NCI-H446 treated with DMSO at 0.1 percent for 48 hours (cell line): ENCODE measurements at regions not wholly inside any gene's neighbourhood (a gene's known extent, or its start where the extent isn't known, plus 50 kb on each side); places are given as distances from the start of the nearest gene placed in this dataset.

Experiments used
- DNase-seq: peaks from one replicate; lab custom pipeline; 2025; lab: John Stamatoyannopoulos, UW

DNA sequence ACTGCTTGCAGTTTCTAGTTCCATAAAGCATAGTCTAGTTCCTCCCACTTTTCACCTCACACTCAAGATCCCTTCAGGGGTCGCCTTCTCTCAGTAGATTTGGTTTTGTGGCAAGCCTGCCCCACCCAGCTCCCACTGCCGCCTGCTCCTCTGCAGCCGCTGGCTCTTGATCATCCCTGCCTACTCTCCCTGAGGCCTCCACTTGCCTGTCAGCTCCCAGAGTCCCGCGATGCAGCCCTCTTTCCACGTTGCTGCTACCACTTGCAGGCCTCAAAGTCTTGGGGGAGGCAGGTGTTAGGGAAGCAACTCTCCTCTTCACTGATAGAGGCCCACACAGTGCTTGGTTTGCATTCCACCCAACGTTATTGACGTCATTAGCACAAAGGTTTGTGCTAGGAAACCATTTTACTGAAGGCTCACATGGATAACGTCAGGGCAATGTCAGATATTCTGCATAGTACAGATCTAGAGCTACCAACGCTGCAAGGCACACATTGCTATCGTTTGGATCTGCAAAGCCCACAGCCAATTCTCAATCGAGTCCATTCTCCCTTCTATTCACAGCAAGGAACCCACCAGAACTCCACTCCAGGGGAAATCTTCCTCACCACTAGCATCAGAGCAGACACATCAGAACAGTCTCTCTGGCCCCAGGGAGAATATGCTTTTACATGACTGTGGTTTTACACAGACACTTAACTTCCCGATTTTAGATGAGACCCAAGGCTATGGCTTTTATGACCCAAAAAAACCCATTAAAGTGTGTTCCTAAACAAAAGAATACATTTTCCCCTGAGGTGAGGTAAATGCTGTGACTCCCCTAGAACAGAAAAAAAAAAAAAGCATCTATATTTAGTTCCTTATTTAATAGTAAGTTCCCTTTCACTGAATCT, 519.5 kb upstream of the CAMK1G start:
- DNase-seq, result no peak

DNA sequence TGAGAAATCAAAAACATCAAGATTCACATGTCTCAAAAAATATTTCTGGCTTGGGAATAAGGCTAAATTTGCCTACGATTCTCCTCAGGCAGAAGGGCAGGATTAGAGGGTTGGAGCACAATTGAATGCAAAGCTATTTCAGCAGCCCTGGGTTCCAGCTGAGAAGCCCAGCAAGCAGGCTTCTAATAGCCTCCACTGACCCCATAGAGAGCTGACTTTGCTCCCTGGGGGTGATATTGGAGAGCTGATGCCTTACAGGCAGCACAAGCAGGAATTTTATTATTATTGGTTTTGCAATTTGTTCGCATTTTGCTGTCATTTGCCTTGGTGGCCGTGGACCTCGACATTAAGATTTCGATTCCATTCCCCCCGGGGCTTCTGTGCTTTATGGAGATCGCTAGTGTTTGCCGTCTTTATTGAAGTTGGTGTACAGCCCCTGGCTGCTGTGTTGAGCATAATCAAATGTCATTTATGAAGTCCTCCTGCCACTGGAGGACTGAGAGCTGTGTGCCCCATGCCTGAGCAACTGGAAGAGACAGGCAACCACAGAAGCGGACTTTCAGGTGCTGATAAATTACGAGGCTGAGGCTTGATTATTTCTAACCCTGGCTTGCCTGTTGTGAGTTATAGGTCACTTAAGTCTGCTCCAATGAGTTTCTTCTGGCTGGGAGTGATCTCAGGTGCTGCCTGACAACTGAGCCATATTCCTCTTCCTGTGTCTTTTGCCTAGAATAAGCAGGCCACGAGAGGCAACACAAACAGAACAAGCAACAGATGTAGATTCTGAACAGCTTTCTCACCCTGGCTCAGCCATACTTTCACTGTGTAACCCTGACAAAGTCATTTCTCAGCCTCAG, 518.4 kb upstream of the CAMK1G start:
- DNase-seq, result no peak

DNA sequence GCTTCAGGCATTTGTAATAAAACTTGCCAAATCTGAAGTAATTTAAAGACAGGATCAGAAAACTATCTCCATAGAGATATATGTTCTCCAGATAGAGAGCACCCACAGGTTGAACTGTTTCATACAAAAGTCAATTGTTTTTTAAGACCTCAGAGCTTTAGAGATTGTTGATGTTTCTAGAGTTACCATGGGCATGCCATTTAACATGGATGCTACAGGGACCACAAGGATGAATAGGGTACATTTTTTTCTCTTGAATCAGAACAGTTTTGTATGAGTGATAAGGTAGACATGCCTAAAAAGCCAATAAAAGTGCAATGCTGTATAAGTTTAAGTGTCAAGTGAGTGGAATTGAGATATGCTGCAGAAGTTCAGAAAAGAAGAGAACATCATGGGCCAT, 511.0 kb upstream of the CAMK1G start:
- no peak for DNase-seq

GRCh38 chr1:209073879-209074278, 509.6 kb upstream of the CAMK1G start:
- DNase-seq, result no peak

- DNase-seq, result no peak
Measured at GRCh38 chr1:209074575-209075250, 508.8 kb upstream of the CAMK1G start.

DNA sequence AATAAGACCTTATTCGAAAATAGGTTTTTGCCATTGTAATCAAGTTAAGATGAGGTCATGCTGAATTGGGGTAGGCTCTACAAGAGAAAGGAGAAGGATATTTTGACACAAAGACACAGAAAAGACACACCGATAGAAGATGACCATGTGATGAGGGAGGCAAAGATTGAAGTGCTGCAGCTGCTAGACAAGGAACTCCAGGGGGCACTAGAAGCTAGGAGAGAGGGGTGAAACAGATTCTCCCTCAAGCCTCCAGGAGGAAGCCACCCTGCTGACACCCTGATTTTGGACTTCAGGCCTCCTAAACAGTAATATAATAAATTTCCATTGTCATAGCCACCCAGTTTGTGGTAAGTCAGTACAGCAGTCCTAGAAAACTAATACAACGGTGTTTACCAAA, 506.8 kb upstream of the CAMK1G start:
- peak; percentile 20 for DNase-seq

DNA sequence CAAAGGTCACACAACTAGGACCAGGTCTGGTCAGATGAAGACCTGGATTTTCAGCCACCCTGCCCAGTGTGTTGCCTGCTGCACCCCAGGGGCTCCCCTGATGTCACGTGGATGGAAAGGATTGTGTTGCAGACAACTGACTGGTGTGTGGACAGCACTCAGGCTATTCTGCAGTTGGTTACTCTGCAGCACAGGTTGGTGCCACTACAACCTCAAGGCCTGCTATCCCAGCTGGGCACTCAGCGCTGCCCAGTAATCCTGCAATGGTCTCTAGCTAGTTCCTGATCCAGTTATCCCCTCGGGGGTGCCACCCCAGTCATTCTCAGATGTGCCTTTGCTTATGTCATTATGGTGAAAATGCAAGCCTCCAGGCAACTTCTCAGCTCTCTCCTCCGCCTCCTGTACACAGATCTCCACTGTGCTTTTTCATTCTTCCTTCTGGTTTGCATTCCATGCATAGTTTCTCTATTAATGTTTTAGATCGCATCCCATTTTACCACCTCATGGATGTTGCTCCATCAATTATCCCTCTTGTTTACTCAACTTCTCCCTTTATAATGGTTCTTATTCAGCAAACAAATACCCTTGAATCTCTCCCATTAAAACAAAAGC, 503.2 kb upstream of the CAMK1G start:
- DNase-seq, result no peak

- no peak for DNase-seq
Measured at GRCh38 chr1:209086486-209087192, 496.9 kb upstream of the CAMK1G start.

DNA sequence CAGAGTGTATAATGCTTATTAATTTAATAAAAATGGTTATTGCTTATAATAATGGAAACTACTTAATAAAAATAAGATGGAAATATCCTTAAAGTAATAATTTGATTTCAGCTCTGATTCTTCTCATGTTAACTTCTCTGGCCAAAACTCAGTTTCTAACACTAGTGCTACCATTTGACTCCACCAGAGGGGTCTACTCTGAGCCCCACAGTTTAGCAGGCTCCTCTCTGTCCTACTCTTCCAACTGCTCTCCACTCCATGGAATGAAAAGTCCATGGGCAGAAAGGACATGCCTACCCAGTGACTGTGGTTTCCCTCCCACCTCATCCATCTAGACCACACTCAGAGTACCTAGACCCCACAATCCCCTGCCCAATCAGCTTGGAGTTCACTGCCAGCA, 489.1 kb upstream of the CAMK1G start:
- DNase-seq, result no peak

DNA sequence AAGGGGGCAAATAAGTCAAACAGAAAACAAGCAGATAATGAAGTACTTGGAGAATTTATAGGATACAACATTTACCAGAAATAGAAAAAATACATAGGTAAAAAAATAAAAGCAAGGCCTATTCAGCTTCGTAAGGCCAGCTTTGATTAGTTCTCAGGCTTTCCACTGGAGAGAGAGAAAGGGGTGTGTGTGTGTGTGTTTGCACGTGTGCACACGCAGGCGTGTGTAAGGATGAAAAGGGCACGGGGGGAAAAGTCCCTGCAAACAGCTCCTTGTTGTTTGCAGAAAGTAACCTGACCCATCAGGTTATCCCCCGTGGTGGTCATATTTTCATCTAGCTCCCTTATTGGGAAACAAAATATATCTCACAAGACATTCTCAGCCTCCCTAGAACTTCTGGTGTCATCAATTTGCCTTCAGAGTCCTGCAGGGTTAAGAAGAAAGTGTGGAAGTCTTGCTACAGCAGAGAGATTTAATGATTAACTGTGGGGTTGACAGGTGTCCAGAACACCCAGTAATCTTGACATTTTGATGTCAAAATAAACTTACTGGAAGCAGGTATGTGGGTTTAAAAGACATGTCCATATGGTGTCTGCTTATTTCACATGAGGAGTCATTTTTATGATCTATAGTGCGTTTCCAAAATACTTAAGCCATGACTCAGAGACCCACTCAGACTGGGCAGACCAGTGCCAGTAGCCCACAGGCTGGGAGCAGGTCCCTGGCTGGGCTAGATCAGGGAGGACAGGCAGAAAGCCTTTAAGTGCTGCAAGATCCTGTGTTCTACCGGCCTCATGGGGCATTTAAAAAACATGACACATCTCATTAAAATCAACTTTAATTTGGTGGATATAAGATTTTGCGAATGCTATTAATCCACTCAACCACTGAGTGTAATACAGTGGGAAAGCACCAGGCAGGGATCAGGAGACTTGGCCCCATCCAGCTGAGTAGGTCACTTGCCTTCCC, 487.6 kb upstream of the CAMK1G start:
- peak; percentile 90 for DNase-seq

DNA sequence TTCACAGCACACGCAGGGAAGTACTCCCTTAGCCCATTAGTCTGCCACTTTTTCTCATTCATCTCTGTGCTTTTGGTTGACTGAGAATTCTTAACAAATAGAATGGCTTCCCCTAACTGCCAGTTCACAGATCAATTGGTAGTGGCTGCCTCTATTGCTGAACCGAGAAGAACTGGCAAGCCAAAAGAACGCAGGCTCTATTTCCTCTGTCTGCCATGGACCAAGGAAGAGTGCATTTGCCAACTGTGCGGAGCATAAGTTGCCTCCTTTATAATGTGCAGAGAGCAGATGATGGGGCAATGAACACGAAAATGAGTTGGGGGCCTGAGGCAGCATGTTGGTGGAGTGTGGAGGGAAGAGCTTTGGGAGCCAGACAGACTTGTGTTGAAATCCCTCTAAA, 483.1 kb upstream of the CAMK1G start:
- no peak for DNase-seq

- no peak for DNase-seq
Measured at GRCh38 chr1:209101106-209101505, 482.4 kb upstream of the CAMK1G start.

- DNase-seq, result no peak
Measured at GRCh38 chr1:209102120-209102519, 481.4 kb upstream of the CAMK1G start.

DNA sequence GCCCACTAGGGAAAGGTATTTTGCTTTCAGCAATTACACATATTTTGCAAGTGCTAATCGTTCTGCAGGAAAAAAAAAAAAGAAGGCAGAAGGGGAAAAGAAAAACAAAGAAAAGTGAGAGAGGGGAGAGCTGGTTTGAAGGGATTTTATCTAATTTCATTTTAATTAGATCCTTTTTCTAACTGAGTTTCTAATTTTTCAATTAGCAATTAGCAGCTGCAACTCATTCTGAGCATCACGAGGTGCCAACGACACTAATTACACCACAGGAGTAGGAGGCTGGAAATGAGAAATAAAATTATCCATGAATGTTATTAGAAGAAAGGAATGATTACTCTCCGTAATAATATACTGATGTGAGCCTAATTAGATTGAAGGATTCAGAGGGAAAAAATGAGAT, 481.0 kb upstream of the CAMK1G start:
- DNase-seq, result no peak

- peak; percentile 91 for DNase-seq
Measured at GRCh38 chr1:209103092-209103491, 480.4 kb upstream of the CAMK1G start.

GRCh38 chr1:209104646-209105045, 478.9 kb upstream of the CAMK1G start:
- DNase-seq, result peak; percentile 54

DNA sequence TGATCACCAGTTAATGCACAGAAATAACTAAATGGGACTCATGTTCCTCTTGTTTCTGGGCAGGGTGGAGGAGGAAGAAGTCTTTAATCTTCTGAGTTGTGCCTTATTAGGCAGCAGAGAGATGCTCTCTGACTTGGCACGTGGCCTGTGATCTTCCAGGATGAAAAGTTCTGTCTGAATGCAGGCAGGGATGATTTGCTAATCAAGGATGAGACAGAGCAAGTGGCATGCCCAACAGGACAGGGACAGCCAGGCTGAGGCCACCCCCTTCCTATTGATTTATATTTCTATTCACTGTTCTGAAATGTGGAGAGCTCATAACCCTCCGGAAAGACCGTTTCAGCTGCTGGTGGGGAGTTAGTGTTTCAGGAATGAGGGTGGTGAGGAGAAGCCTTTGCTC, 477.8 kb upstream of the CAMK1G start:
- peak; percentile 68 for DNase-seq

DNA sequence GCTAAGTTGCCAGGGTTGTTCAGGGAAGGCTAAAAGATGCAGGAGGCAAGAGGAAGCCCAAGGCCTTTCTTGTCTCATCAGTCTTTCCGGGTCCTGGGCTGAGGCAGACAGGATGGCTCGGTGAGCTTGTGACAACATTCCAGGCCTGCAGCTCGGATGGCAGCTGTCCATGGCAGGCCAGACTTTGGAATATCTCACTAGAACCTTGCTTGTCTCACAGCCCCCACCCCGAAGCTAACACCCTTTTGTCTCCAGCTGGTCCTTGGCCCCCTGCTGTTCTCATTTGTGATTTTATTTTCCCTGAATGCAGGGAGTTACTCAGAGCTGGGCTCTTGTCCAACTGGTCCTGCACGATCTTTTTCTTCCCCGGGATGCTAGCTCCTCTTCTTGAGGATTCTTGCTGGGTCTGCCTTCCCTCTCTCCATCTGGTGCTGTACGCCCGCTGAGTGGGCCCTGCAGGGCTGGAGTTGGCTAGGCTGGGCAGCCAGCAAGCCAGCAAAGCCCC, 477.2 kb upstream of the CAMK1G start:
- peak; percentile 100 for DNase-seq

- peak; percentile 94 for DNase-seq
Measured at GRCh38 chr1:209106861-209107260, 476.7 kb upstream of the CAMK1G start.

DNA sequence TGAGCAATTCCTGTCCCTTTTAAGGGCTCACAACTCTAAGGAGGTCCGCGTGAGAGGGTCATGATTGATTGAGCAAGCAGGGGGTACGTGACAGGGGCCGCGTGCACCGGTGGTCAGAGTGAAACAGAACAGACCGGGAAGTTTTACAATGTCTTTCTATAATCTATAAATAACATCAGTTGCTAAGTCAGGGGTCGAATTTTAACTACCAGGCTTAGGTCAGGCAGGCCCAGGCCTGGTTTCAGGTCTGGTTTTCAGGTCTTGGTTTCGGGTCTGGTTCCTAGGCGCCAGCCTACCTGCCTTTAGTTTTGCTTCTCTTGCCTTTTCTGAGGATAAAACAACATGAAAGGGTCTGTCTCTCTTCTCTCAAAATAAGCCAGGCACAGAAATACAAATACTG, 476.0 kb upstream of the CAMK1G start:
- DNase-seq, result no peak
